Epithelial cell of esophagus (primary cell): ENCODE measurements at regions not wholly inside any gene's neighbourhood (a gene's known extent, or its start where the extent isn't known, plus 50 kb on each side); places are given as distances from the start of the nearest gene placed in this dataset.

Experiments
- DNase-seq: peaks from one replicate; pipeline ENCODE4 v3.0.0; 2010; ENCODE audit warnings: low read depth
- H3K4me3 ChIP-seq: 2 replicates; pipeline ENCODE4 v1.5.1; 2011; ENCODE audit warnings: mild to moderate bottlenecking, low read length, control low read depth
- CTCF ChIP-seq: IDR thresholded peaks from 2 replicates; pipeline ENCODE4 v1.5.1; 2011; ENCODE audit warnings: low read depth, mild to moderate bottlenecking, low read length, control low read depth, inconsistent platforms; ENCODE audit not compliant: insufficient read depth; ENCODE audit errors: missing control alignments

GRCh38 chr5:116769470-116769869, 194.8 kb upstream of the SEMA6A start:
- TF ChIP-seq CTCF: no peak
- DNase-seq: no peak
- no peak overlapping the region for H3K4me3 ChIP-seq

GRCh38 chr5:116766470-116766947, 191.9 kb upstream of the SEMA6A start:
- DNase-seq: peak; percentile 95
- TF ChIP-seq CTCF: no peak
- no peak overlapping the region for H3K4me3 ChIP-seq

GRCh38 chr5:116765441-116765840, 190.8 kb upstream of the SEMA6A start:
- TF ChIP-seq CTCF: no peak
- H3K4me3 ChIP-seq: no peak overlapping the region
- DNase-seq: peak; percentile 47

- H3K4me3 ChIP-seq: no peak overlapping the region
- DNase-seq: no peak
- TF ChIP-seq CTCF: no peak
These were observed 190.3 kb upstream of the SEMA6A start for GRCh38 chr5:116764941-116765340.

- no peak for TF ChIP-seq CTCF
- DNase-seq: peak; percentile 97
- H3K4me3 ChIP-seq: no peak overlapping the region
These were observed 189.6 kb upstream of the SEMA6A start for GRCh38 chr5:116763987-116764866.

GRCh38 chr5:116759860-116760640, 185.4 kb upstream of the SEMA6A start:
- no peak for TF ChIP-seq CTCF
- DNase-seq: no peak

More at GRCh38 chr5:116759860-116760640, 185.4 kb upstream of the SEMA6A start:
- no peak overlapping the region for H3K4me3 ChIP-seq
